Upper lobe of left lung (tissue), 4 donors: ENCODE measurements at regions not wholly inside any gene's neighbourhood (a gene's known extent, or its start where the extent isn't known, plus 50 kb on each side); places are given as distances from the start of the nearest gene placed in this dataset.

ENCODE experiments used
- EP300 ChIP-seq, 4 donors: sonication (generic); formaldehyde crosslinking; IDR thresholded peaks; one replicate each; pipeline ENCODE4 v1.5.1; 2017; ENCODE audit warnings: antibody characterized with exemption in 4 of 4, control low read depth in 2 of 4
- POLR2A ChIP-seq, 4 donors: fragments of 450-650 bp; IDR thresholded peaks; one replicate each; pipeline ENCODE4 v1.5.1; 2016 to 2017; ENCODE audit warnings: antibody characterized with exemption in 4 of 4, mild to moderate bottlenecking in 2 of 4
- POLR2AphosphoS5 ChIP-seq, 2 donors: sonication (generic); formaldehyde crosslinking; IDR thresholded peaks; one replicate each; pipeline ENCODE4 v1.5.1; 2017; ENCODE audit warnings: antibody characterized with exemption in 2 of 2
- TF ChIP-seq, protein P1 (sequence below), 6 experiments: fragments of 450-650 bp in 4 of 6; fragments of 200-600 bp in 2 of 6; sonication (generic) in 2 of 6; IDR thresholded peaks; one replicate each; pipeline ENCODE4 v1.5.1; 2016 to 2019; ENCODE audit warnings: antibody characterized with exemption in 6 of 6

DNA sequence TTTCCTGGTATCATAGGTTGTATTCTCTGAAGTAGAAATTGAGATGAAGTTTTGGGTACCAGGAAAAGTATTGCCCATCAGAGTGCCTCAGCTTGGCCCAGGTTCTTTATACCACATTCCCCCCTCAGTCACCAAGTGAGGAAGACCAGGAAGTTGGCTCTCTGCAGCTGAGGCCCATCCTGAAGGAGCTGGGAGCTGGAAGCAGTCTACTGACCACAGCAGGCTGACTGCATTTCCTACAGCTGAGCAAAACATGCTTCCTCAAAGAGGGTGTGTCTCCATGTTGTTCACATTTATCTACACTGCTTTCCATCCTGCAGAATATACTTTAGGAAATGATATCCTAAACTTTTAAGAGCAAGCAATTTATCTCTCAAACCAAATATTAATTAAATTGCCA is 654.6 kb downstream of the ELAVL2 start:
- TF ChIP-seq, protein P1, sequence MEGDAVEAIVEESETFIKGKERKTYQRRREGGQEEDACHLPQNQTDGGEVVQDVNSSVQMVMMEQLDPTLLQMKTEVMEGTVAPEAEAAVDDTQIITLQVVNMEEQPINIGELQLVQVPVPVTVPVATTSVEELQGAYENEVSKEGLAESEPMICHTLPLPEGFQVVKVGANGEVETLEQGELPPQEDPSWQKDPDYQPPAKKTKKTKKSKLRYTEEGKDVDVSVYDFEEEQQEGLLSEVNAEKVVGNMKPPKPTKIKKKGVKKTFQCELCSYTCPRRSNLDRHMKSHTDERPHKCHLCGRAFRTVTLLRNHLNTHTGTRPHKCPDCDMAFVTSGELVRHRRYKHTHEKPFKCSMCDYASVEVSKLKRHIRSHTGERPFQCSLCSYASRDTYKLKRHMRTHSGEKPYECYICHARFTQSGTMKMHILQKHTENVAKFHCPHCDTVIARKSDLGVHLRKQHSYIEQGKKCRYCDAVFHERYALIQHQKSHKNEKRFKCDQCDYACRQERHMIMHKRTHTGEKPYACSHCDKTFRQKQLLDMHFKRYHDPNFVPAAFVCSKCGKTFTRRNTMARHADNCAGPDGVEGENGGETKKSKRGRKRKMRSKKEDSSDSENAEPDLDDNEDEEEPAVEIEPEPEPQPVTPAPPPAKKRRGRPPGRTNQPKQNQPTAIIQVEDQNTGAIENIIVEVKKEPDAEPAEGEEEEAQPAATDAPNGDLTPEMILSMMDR (IDR thresholded peaks at IDR 0.05), result no peak
- no peak for TF ChIP-seq POLR2A (IDR thresholded peaks at IDR 0.05)
- no peak for TF ChIP-seq EP300 (IDR thresholded peaks at IDR 0.05)
- no peak for TF ChIP-seq POLR2AphosphoS5 (IDR thresholded peaks at IDR 0.05)
